ENCODE measurements at regions not wholly inside any gene's neighbourhood (a gene's known extent, or its start where the extent isn't known, plus 50 kb on each side); places are given as distances from the start of the nearest gene placed in this dataset.

- Histone ChIP-seq H2AFZ (ENCODE audit: low read depth, low read length) (no peak overlapping the region), H3K79me2 (ENCODE audit: low read length) (no peaks in the 10 kb centered on the region), H3K4me3 (ENCODE audit: low read length) (no peak overlapping the region), H3K4me1 (ENCODE audit: low read length) (no peaks in the 10 kb centered on the region), H3K27ac (ENCODE audit: low read length) (no peak overlapping the region), H3K27me3 (ENCODE audit: low read depth, low read length) (no peaks in the 10 kb centered on the region; the same call in 1 of the 2 replicates), H4K20me1 (ENCODE audit: insufficient read depth, low read length) (no peaks in the 10 kb centered on the region), H3K9ac (ENCODE audit: low read length) (no peak overlapping the region), H3K4me2 (ENCODE audit: low read length) (no peak overlapping the region), H3K9me3 (ENCODE audit: insufficient read depth, low read length) (no peaks in the 10 kb centered on the region), H3K36me3 (replicated peaks; ENCODE audit: low read depth, low read length) (no peaks in the 10 kb centered on the region)
- TF ChIP-seq EZH2phosphoT487 (IDR thresholded peaks at IDR 0.05; ENCODE audit: low read depth) (no peak), CTCF (IDR thresholded peaks at IDR 0.05; ENCODE audit: low read depth, low read length) (no peak)
Observed at GRCh38 chr7:41280491-41280890, 422.4 kb downstream of the INHBA start.

GRCh38 chr7:41277561-41277960, 425.3 kb downstream of the INHBA start:
- Histone ChIP-seq H3K4me3 (ENCODE audit: low read length) (no peak overlapping the region), H3K79me2 (ENCODE audit: low read length) (no peaks in the 10 kb centered on the region), H4K20me1 (ENCODE audit: insufficient read depth, low read length) (no peaks in the 10 kb centered on the region), H3K27me3 (ENCODE audit: low read depth, low read length) (no peaks in the 10 kb centered on the region; the same call in 1 of the 2 replicates), H3K4me2 (ENCODE audit: low read length) (no peak overlapping the region), H3K27ac (ENCODE audit: low read length) (no peak overlapping the region), H3K9me3 (ENCODE audit: insufficient read depth, low read length) (no peaks in the 10 kb centered on the region), H2AFZ (ENCODE audit: low read depth, low read length) (no peak overlapping the region), H3K36me3 (replicated peaks; ENCODE audit: low read depth, low read length) (no peaks in the 10 kb centered on the region), H3K4me1 (ENCODE audit: low read length) (no peaks in the 10 kb centered on the region), H3K9ac (ENCODE audit: low read length) (no peak overlapping the region)
- TF ChIP-seq CTCF (IDR thresholded peaks at IDR 0.05; ENCODE audit: low read depth, low read length) (no peak), EZH2phosphoT487 (IDR thresholded peaks at IDR 0.05; ENCODE audit: low read depth) (no peak)

GRCh38 chr7:41275255-41275654, 427.6 kb downstream of the INHBA start:
- no peaks in the 10 kb centered on the region; the same call in 1 of the 2 replicates for H3K27me3 ChIP-seq (ENCODE audit: low read depth, low read length)
- TF ChIP-seq CTCF (IDR thresholded peaks at IDR 0.05; ENCODE audit: low read depth, low read length) (no peak), EZH2phosphoT487 (IDR thresholded peaks at IDR 0.05; ENCODE audit: low read depth) (no peak)
- H3K9ac ChIP-seq (ENCODE audit: low read length) = no peak overlapping the region
- H3K9me3 ChIP-seq (ENCODE audit: insufficient read depth, low read length) = no peaks in the 10 kb centered on the region
- no peak overlapping the region for H3K4me3 ChIP-seq (ENCODE audit: low read length)
- no peaks in the 10 kb centered on the region for H3K36me3 ChIP-seq (replicated peaks; ENCODE audit: low read depth, low read length)
- no peak overlapping the region for H3K27ac ChIP-seq (ENCODE audit: low read length)
- no peaks in the 10 kb centered on the region for H3K4me1 ChIP-seq (ENCODE audit: low read length)
- H4K20me1 ChIP-seq (ENCODE audit: insufficient read depth, low read length) = no peaks in the 10 kb centered on the region
- H3K4me2 ChIP-seq (ENCODE audit: low read length) = no peak overlapping the region
- H2AFZ ChIP-seq (ENCODE audit: low read depth, low read length) = no peak overlapping the region
- H3K79me2 ChIP-seq (ENCODE audit: low read length) = no peaks in the 10 kb centered on the region

GRCh38 chr7:41274179-41274578, 428.7 kb downstream of the INHBA start:
- Histone ChIP-seq H3K9me3 (ENCODE audit: insufficient read depth, low read length) (no peaks in the 10 kb centered on the region), H3K27me3 (ENCODE audit: low read depth, low read length) (no peaks in the 10 kb centered on the region; the same call in 1 of the 2 replicates), H3K9ac (ENCODE audit: low read length) (no peak overlapping the region), H3K36me3 (replicated peaks; ENCODE audit: low read depth, low read length) (no peaks in the 10 kb centered on the region), H3K27ac (ENCODE audit: low read length) (no peak overlapping the region), H3K4me1 (ENCODE audit: low read length) (no peaks in the 10 kb centered on the region), H3K79me2 (ENCODE audit: low read length) (no peaks in the 10 kb centered on the region), H3K4me3 (ENCODE audit: low read length) (no peak overlapping the region), H3K4me2 (ENCODE audit: low read length) (no peak overlapping the region), H2AFZ (ENCODE audit: low read depth, low read length) (no peak overlapping the region), H4K20me1 (ENCODE audit: insufficient read depth, low read length) (no peaks in the 10 kb centered on the region)
- no peak for TF ChIP-seq CTCF (IDR thresholded peaks at IDR 0.05; ENCODE audit: low read depth, low read length)
- TF ChIP-seq EZH2phosphoT487 (IDR thresholded peaks at IDR 0.05; ENCODE audit: low read depth) = no peak

Data from OCI-LY3 (cell line).